HG03039 (cell line): ENCODE measurements at regions not wholly inside any gene's neighbourhood (a gene's known extent, or its start where the extent isn't known, plus 50 kb on each side); places are given as distances from the start of the nearest gene placed in this dataset.

Source experiments
- ATAC-seq: cut with Tn5 transposase; IDR thresholded peaks from one replicate; pipeline ENCODE4 v1.9.1; 2021; ENCODE audit warnings: mild to moderate bottlenecking, moderate library complexity; ENCODE audit not compliant: unreplicated experiment

GRCh38 chr2:21590026-21590690 lies 466.4 kb downstream of the TDRD15 start:
- no peak for ATAC-seq

- no peak for ATAC-seq
Observed at GRCh38 chr2:21591926-21592325, 468.2 kb downstream of the TDRD15 start.

- ATAC-seq, result no peak
Observed at GRCh38 chr2:21599417-21599816, 475.6 kb downstream of the TDRD15 start.

DNA sequence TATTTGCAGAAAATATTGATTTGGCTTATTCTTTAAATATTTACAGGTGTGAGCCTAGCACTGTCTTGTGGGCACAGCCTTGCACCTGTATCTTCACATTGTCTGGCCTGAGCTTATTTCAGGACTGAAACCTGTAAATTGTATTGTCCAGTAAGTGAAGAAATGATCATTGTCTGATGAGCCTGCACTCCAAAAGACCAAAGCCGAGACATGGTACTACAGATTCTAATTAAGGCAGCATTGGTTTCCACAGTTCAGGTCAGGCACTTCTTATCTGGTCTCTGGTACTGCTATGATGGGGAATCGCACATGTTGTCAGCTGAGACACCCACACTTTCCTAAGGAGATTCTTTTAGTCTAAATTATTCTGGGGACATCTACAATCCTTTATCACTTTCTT lies 479.0 kb downstream of the TDRD15 start:
- no peak for ATAC-seq

- ATAC-seq, result no peak
Observed at GRCh38 chr2:21607572-21607971, 483.8 kb downstream of the TDRD15 start.

DNA sequence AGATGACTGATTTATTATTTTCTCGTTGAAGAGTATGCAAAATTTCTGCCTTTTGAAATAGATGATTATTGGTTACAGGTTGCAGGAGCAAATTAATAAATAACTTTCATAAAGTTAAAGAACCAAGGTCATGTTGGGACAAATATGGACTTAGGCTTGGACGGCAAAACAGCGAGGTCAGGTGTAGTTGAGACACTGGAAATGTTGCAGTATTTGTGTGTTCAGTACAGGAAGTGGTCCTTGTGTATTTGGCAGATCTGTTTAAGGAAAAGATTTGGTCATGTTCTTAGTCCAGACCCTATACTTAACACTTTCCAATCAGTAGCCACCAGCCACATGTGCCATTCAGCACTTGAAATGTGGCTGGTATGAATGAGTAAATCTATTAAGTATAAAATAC lies 486.5 kb downstream of the TDRD15 start:
- no peak for ATAC-seq

DNA sequence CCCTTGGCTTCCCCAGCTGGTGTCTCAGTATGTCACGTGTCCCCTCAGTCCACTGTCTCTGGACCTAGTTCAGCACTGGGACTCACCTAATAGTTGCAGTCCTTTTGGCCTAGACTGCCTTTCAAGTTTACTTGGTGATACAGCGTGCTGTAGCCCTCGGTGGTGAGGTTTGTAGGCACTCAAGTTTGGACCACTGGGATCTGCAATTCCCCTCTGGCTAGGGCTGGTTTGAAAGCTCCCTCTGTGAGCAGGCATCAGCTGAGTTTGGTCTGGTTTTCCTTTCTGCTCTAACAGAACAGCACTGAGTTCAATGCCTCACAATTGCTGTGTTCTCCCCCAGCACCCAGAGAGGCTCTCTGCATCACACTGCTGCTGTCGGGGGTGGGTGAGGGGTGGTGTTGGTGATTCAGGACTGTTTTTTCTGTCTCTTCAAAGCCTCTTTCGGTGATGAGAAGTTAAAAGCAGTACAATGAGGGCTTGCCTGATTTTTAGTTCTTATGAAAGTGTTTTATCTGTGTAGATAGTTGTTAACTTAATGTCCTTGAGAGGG lies 494.2 kb downstream of the TDRD15 start:
- no peak for ATAC-seq

DNA sequence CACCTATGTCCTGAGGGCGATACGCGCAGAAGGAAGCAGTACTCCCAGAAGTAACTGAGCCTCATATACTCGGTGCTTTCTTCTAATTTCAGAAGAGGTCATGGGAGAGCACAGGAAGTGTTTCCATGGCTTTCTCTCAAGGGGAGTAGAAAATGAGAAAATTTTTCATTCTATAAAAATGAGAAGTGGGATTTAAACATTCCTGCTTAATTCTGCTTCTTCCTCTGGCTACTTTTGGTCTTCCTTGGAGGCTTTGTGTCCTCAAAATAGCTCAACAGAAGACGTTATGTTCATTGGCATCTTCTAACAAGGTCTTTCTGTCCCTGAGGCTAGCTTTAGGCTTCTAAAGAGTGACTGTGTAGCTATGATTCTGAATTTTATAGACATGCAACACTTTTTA lies 497.0 kb downstream of the TDRD15 start:
- ATAC-seq, result no peak

GRCh38 chr2:21627938-21628337 lies 504.2 kb downstream of the TDRD15 start:
- ATAC-seq, result no peak

DNA sequence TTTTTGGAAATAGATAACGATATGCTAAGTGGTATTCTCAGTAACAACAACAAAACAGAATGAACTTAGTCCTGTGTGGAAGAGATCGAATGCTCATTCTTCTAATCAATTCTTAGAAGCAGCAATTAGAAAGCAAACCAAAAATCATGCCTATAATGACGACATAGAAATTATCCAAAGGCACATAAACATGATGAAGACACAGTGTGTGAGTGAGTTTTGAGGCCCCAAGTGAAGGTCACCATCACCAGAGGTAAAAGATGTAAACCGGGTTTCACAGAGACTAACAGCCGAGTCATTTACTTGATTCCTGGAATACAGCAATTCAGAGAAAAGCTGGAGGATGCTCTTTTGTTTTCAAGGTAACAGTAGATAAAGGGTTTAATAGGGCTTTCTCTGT lies 509.2 kb downstream of the TDRD15 start:
- no peak for ATAC-seq

DNA sequence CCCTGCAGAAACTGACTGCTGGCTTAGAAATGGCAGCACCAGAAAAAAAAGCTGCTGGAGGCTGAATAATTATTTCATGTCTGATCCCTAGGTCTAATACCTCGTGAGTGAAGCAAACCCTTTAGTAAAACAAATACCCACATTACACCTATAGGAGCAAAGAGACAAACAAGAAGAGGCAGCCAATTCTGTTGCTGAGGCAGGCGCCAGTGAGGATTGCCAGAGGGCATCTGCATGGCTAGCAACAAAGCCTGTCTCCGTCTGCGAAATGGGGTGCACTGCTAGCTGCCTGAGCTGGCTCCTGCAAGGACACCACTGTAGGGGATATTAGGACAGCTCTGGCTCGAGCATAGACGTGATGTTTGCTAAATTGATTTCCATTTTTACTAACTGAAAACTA lies 509.7 kb downstream of the TDRD15 start:
- no peak for ATAC-seq

DNA sequence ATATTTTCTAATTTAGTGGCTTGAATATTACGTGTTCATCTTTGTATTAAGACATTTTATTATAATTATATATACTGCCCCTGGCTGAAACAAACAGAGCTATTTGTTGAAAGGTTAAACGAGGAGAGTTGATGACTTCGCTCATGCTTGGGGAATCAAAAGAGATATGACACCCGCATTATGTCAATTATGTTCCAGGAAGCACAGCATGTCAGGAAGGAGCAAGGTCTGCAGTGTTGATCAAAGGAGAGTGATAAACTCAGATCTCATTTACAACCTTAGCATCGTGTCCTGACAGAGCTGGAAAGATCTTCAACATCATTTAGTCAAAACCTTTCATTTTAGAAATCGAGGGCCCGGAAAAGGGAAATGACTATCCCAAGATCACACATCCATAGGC lies 510.1 kb downstream of the TDRD15 start:
- no peak for ATAC-seq

DNA sequence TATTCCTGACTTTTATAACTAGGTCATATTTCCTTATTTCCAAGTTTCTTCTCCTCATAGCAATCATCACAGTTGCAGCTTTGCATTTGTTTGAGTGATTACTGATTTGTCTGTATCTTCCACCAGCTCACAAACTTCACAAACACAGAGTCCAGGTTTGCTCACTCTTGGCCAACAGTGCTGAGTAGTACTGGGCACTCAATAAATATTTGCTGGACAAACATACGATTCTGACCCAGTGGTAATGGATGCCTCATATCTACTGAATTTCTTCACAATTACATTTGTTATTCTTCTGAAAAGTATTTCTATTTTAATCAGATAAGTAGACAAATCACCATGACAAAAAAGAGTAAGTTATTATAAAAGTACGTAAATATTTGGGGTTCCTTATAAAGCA lies 516.3 kb downstream of the TDRD15 start:
- no peak for ATAC-seq

DNA sequence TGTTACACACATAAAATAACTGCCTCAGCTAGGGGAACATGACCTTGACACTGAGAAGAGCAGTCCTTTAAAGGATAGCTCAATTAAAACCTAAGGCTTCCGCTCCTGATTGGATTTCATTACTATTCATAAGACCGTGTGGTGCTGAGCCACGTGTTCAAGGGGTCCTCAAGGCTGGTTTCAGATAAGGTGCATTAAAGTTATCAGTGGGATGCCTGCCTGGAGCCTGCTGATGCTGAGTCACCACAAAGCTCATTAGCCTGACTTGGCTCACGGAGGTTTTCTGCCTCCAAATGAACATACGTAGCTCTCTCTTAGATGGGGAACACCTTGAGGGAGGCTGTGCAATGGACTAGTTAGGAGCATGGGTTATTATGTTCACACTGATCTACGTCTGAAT lies 518.9 kb downstream of the TDRD15 start:
- ATAC-seq, result no peak

- no peak for ATAC-seq
Observed at GRCh38 chr2:21643180-21643579, 519.4 kb downstream of the TDRD15 start.

GRCh38 chr2:21644266-21644665 lies 520.5 kb downstream of the TDRD15 start:
- no peak for ATAC-seq

GRCh38 chr2:21646345-21646744 lies 522.6 kb downstream of the TDRD15 start:
- no peak for ATAC-seq

- ATAC-seq, result no peak
Observed at GRCh38 chr2:21650569-21650968, 526.8 kb downstream of the TDRD15 start.

DNA sequence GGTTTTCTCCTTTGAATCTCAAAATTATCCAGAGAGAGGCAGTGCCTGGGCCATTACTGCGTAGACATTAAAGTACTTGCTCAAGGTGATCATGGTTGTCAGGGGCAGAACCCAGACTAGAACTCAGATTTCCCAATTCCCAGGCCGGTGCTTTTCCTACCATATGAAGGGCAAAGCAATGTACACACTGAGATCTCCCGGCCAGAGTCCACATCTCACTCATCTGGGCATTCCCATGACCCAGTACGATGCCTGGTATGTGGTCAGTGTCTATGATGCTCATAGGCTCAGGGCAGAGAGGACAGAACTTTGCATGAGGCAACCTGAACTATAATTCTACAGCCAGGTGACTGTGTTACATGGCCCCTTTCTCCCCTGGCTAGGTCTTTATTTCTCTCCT lies 531.4 kb downstream of the TDRD15 start:
- ATAC-seq, result no peak

- ATAC-seq, result no peak
Observed at GRCh38 chr2:21656330-21657075, 532.7 kb downstream of the TDRD15 start.

DNA sequence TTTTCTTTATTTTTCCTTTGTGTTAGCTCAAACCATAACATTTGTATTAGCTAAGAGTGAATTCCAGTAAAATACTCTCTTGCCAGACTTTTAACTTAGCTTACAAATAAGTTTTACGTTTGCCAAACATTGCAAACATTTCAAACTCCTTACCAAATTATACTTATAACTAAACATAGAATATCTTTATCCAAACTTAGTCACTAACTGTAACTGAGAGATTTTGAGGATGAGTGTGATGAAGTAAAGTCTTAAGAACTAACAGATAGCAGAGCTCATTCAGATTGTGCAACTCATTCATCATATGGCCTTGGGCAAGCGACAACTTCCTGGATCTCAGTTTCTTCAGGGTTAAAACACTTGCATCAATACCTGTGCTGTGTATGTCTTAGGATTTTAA lies 533.7 kb downstream of the TDRD15 start:
- ATAC-seq, result no peak

GRCh38 chr2:21658269-21658668 lies 534.5 kb downstream of the TDRD15 start:
- no peak for ATAC-seq
